ENCODE measurements at regions not wholly inside any gene's neighbourhood (a gene's known extent, or its start where the extent isn't known, plus 50 kb on each side); places are given as distances from the start of the nearest gene placed in this dataset.
A peak's percentile ranks its signal among the peaks of the same experiment; 100 is the strongest.

- no peaks in the 10 kb centered on the region for H3K27me3 Mint-ChIP-seq
- no peaks in the 10 kb centered on the region for H3K4me1 Mint-ChIP-seq
- POLR2A ChIA-PET: no interaction called here
Measured at GRCh38 chr5:167283691-167284090, 1007.8 kb upstream of the WWC1 start.

DNA sequence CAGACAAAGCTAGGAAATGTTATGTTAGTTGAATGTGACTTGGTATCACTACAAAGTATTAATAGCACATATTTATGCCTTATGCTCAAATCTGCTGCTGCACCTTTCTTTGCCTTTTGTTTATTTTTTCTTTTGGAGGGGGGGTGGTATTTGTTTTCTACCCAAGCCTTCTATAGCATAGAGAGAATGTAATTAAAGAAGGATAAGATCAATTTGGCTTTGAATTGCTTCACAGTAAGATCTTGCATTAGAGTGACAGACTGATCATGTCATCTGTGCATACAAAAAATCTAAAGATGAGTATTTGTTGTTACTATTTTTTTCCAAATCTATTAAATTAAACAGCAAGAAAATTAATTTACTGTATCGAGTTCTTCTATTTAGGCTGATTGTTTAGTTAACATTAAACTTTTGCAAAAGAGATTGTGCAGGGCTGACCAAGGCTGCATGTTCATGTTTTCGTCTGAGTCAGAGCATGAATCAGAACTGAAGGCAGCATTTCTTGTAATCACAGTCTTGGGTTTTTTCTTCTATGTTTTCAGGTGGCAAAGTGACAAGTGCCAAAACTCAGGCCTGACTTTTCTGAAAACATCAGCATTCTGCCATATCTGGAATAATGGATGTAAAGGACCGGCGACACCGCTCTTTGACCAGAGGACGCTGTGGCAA is 1007.1 kb upstream of the WWC1 start:
- no peak overlapping the region for H3K4me3 Mint-ChIP-seq
- DNase-seq: no peak
- H3K4me1 Mint-ChIP-seq: no peaks in the 10 kb centered on the region
- POLR2A ChIA-PET: no interaction called here
- no peaks in the 10 kb centered on the region for H3K9me3 ChIP-seq (ENCODE audit: control insufficient read depth in 2 of 3, low read length in 3 of 3)
- intact Hi-C loops (cut with micrococcal nuclease): no loop called here
- no peak overlapping the region for H3K27ac Mint-ChIP-seq
- H3K27me3 ChIP-seq (ENCODE audit: control insufficient read depth in 2 of 2, insufficient read depth in 2 of 2, low read length in 2 of 2): no peaks in the 10 kb centered on the region
- no peak overlapping the region for H3K27ac ChIP-seq (ENCODE audit: low read depth, low read length)
- CTCF ChIA-PET: no interaction called here
- H3K36me3 Mint-ChIP-seq: no peaks in the 10 kb centered on the region
- peaks cover 0 to 20% (median 5%) of the 10 kb centered on the region in 11 donors for H3K9me3 Mint-ChIP-seq
- no peak for ATAC-seq
- H3K4me3 ChIP-seq (ENCODE audit: low read length): no peak overlapping the region
- no peaks in the 10 kb centered on the region for H3K36me3 ChIP-seq (ENCODE audit: control insufficient read depth in 2 of 3, insufficient read depth in 3 of 3, low read length in 3 of 3)
- H3K27me3 Mint-ChIP-seq: no peaks in the 10 kb centered on the region
- H3K4me1 ChIP-seq (ENCODE audit: control insufficient read depth in 2 of 2, insufficient read depth in 2 of 2, low read length in 2 of 2): no peaks in the 10 kb centered on the region

More at GRCh38 chr5:167283691-167284090, 1007.8 kb upstream of the WWC1 start:
- Histone ChIP-seq H3K4me1 (ENCODE audit: control insufficient read depth in 2 of 2, insufficient read depth in 2 of 2, low read length in 2 of 2) (no peaks in the 10 kb centered on the region), H3K36me3 (ENCODE audit: control insufficient read depth in 2 of 3, insufficient read depth in 3 of 3, low read length in 3 of 3) (no peaks in the 10 kb centered on the region), H3K27ac (ENCODE audit: low read depth, low read length) (no peak overlapping the region), H3K9me3 (ENCODE audit: control insufficient read depth in 2 of 3, low read length in 3 of 3) (no peaks in the 10 kb centered on the region), H3K27me3 (ENCODE audit: control insufficient read depth in 2 of 2, insufficient read depth in 2 of 2, low read length in 2 of 2) (no peaks in the 10 kb centered on the region), H3K4me3 (ENCODE audit: low read length) (no peak overlapping the region)
- intact Hi-C loops (cut with micrococcal nuclease): no loop called here
- no peak for DNase-seq
- no peak for ATAC-seq
- no peaks in the 10 kb centered on the region for H3K36me3 Mint-ChIP-seq
- H3K27ac Mint-ChIP-seq: no peak overlapping the region
- H3K4me3 Mint-ChIP-seq: no peak overlapping the region
- CTCF ChIA-PET: no interaction called here
- H3K9me3 Mint-ChIP-seq: peaks cover 0 to 22% (median 4%) of the 10 kb centered on the region in 11 donors

GRCh38 chr5:167285591-167285990 is 1005.9 kb upstream of the WWC1 start:
- intact Hi-C loops (cut with micrococcal nuclease): no loop called here
- Histone ChIP-seq H3K4me1 (ENCODE audit: control insufficient read depth in 2 of 2, insufficient read depth in 2 of 2, low read length in 2 of 2) (no peaks in the 10 kb centered on the region), H3K27ac (ENCODE audit: low read depth, low read length) (no peak overlapping the region), H3K4me3 (ENCODE audit: low read length) (no peak overlapping the region), H3K36me3 (ENCODE audit: control insufficient read depth in 2 of 3, insufficient read depth in 3 of 3, low read length in 3 of 3) (no peaks in the 10 kb centered on the region), H3K9me3 (ENCODE audit: control insufficient read depth in 2 of 3, low read length in 3 of 3) (no peaks in the 10 kb centered on the region), H3K27me3 (ENCODE audit: control insufficient read depth in 2 of 2, insufficient read depth in 2 of 2, low read length in 2 of 2) (no peaks in the 10 kb centered on the region)
- no peak overlapping the region for H3K27ac Mint-ChIP-seq
- ChIA-PET CTCF (no interaction called here), POLR2A (no interaction called here)
- no peaks in the 10 kb centered on the region for H3K36me3 Mint-ChIP-seq
- ATAC-seq (no peak), DNase-seq (no peak)
- H3K9me3 Mint-ChIP-seq: peaks cover 0 to 19% (median 3%) of the 10 kb centered on the region in 11 donors
- H3K27me3 Mint-ChIP-seq: no peaks in the 10 kb centered on the region
- no peaks in the 10 kb centered on the region for H3K4me1 Mint-ChIP-seq
- H3K4me3 Mint-ChIP-seq: no peak overlapping the region

- no peaks in the 10 kb centered on the region for H3K4me1 ChIP-seq (ENCODE audit: control insufficient read depth in 2 of 2, insufficient read depth in 2 of 2, low read length in 2 of 2)
- no peak overlapping the region for H3K4me3 Mint-ChIP-seq
- CTCF ChIA-PET: no interaction called here
- peak overlapping the region in 1 of 9 donors; percentile 14 for H3K27ac Mint-ChIP-seq
- POLR2A ChIA-PET: no interaction called here
- no peaks in the 10 kb centered on the region for H3K36me3 Mint-ChIP-seq
- no peak overlapping the region for H3K4me3 ChIP-seq (ENCODE audit: low read length)
- DNase-seq (no peak), ATAC-seq (no peak)
- H3K4me1 Mint-ChIP-seq: no peaks in the 10 kb centered on the region
- H3K27me3 Mint-ChIP-seq: no peaks in the 10 kb centered on the region
- intact Hi-C loops (cut with micrococcal nuclease): no loop called here
- no peak overlapping the region for H3K27ac ChIP-seq (ENCODE audit: low read depth, low read length)
- H3K9me3 ChIP-seq (ENCODE audit: control insufficient read depth in 2 of 3, low read length in 3 of 3): no peaks in the 10 kb centered on the region
- H3K27me3 ChIP-seq (ENCODE audit: control insufficient read depth in 2 of 2, insufficient read depth in 2 of 2, low read length in 2 of 2): no peaks in the 10 kb centered on the region
- peaks cover 0 to 20% (median 4%) of the 10 kb centered on the region in 11 donors for H3K9me3 Mint-ChIP-seq
- H3K36me3 ChIP-seq (ENCODE audit: control insufficient read depth in 2 of 3, insufficient read depth in 3 of 3, low read length in 3 of 3): no peaks in the 10 kb centered on the region
Measured at GRCh38 chr5:167286891-167287290, 1004.6 kb upstream of the WWC1 start.

GRCh38 chr5:167290478-167290877 is 1001.0 kb upstream of the WWC1 start:
- Histone ChIP-seq H3K27me3 (ENCODE audit: control insufficient read depth in 2 of 2, insufficient read depth in 2 of 2, low read length in 2 of 2) (no peaks in the 10 kb centered on the region), H3K4me3 (ENCODE audit: low read length) (no peak overlapping the region), H3K36me3 (ENCODE audit: control insufficient read depth in 2 of 3, insufficient read depth in 3 of 3, low read length in 3 of 3) (no peaks in the 10 kb centered on the region), H3K4me1 (ENCODE audit: control insufficient read depth in 2 of 2, insufficient read depth in 2 of 2, low read length in 2 of 2) (no peaks in the 10 kb centered on the region), H3K27ac (ENCODE audit: low read depth, low read length) (no peak overlapping the region), H3K9me3 (ENCODE audit: control insufficient read depth in 2 of 3, low read length in 3 of 3) (no peaks in the 10 kb centered on the region)
- peaks cover 2 to 27% (median 6%) of the 10 kb centered on the region in 11 donors for H3K9me3 Mint-ChIP-seq
- no peak overlapping the region for H3K4me3 Mint-ChIP-seq
- DNase-seq (no peak), ATAC-seq (no peak)
- peaks cover 0 to under 1% (median 0%) of the 10 kb centered on the region in 5 donors for H3K27me3 Mint-ChIP-seq
- ChIA-PET CTCF (no interaction called here), POLR2A (no interaction called here)
- intact Hi-C loops (cut with micrococcal nuclease): no loop called here
- H3K27ac Mint-ChIP-seq: no peak overlapping the region
- no peaks in the 10 kb centered on the region for H3K4me1 Mint-ChIP-seq
- H3K36me3 Mint-ChIP-seq: peaks cover 0 to 4% (median 0%) of the 10 kb centered on the region in 5 donors

GRCh38 chr5:167294882-167295680 is 996.4 kb upstream of the WWC1 start:
- no peaks in the 10 kb centered on the region for H3K9me3 ChIP-seq (ENCODE audit: control insufficient read depth in 2 of 3, low read length in 3 of 3)
- ChIA-PET POLR2A (no interaction called here), CTCF (interaction anchor here (0.6 kb wide), 1 partner anchor 15 kb away, joined by 3 read pairs; no protein-coding TSS in a partner anchor)
- ATAC-seq (no peak), DNase-seq (no peak)
- peaks cover 0 to 7% (median 0%) of the 10 kb centered on the region in 5 donors for H3K36me3 Mint-ChIP-seq
- H3K27ac ChIP-seq (ENCODE audit: low read depth, low read length): no peak overlapping the region
- H3K27me3 Mint-ChIP-seq: peaks cover 0 to 5% (median 0%) of the 10 kb centered on the region in 5 donors
- intact Hi-C loops (cut with micrococcal nuclease): no loop called here
- no peak overlapping the region for H3K4me3 Mint-ChIP-seq
- H3K36me3 ChIP-seq (ENCODE audit: control insufficient read depth in 2 of 3, insufficient read depth in 3 of 3, low read length in 3 of 3): no peaks in the 10 kb centered on the region
- H3K4me1 ChIP-seq (ENCODE audit: control insufficient read depth in 2 of 2, insufficient read depth in 2 of 2, low read length in 2 of 2): no peaks in the 10 kb centered on the region
- H3K4me3 ChIP-seq (ENCODE audit: low read length): no peak overlapping the region
- no peak overlapping the region for H3K27ac Mint-ChIP-seq
- no peaks in the 10 kb centered on the region for H3K4me1 Mint-ChIP-seq
- no peaks in the 10 kb centered on the region for H3K27me3 ChIP-seq (ENCODE audit: control insufficient read depth in 2 of 2, insufficient read depth in 2 of 2, low read length in 2 of 2)
- peaks cover 5 to 27% (median 14%) of the 10 kb centered on the region in 11 donors for H3K9me3 Mint-ChIP-seq

- ChIA-PET POLR2A (no interaction called here), CTCF (interaction anchor here (0.6 kb wide), 1 partner anchor 16 kb away, joined by 3 read pairs; no protein-coding TSS in a partner anchor)
- H3K27me3 Mint-ChIP-seq: peaks cover 0 to 5% (median 0%) of the 10 kb centered on the region in 5 donors
- peaks cover 5 to 33% (median 14%) of the 10 kb centered on the region in 11 donors for H3K9me3 Mint-ChIP-seq
- H3K4me1 Mint-ChIP-seq: no peaks in the 10 kb centered on the region
- H3K36me3 ChIP-seq (ENCODE audit: control insufficient read depth in 2 of 3, insufficient read depth in 3 of 3, low read length in 3 of 3): no peaks in the 10 kb centered on the region
- DNase-seq (no peak), ATAC-seq (no peak)
- no peak overlapping the region for H3K4me3 ChIP-seq (ENCODE audit: low read length)
- intact Hi-C loops (cut with micrococcal nuclease): no loop called here
- no peaks in the 10 kb centered on the region for H3K9me3 ChIP-seq (ENCODE audit: control insufficient read depth in 2 of 3, low read length in 3 of 3)
- peaks cover 0 to 7% (median 0%) of the 10 kb centered on the region in 5 donors for H3K36me3 Mint-ChIP-seq
- H3K4me1 ChIP-seq (ENCODE audit: control insufficient read depth in 2 of 2, insufficient read depth in 2 of 2, low read length in 2 of 2): no peaks in the 10 kb centered on the region
- no peaks in the 10 kb centered on the region for H3K27me3 ChIP-seq (ENCODE audit: control insufficient read depth in 2 of 2, insufficient read depth in 2 of 2, low read length in 2 of 2)
- no peak overlapping the region for H3K27ac ChIP-seq (ENCODE audit: low read depth, low read length)
- H3K27ac Mint-ChIP-seq: no peak overlapping the region
- no peak overlapping the region for H3K4me3 Mint-ChIP-seq
Measured at GRCh38 chr5:167295681-167296005, 995.8 kb upstream of the WWC1 start.

Measured in naive thymus-derived CD4-positive, alpha-beta T cell (primary cell).